ENCODE measurements at regions not wholly inside any gene's neighbourhood (a gene's known extent, or its start where the extent isn't known, plus 50 kb on each side); places are given as distances from the start of the nearest gene placed in this dataset.

GRCh38 chr2:16615687-16616615 lies 49.7 kb downstream of the CYRIA start:
- DNase-seq = no peak

GRCh38 chr2:16615246-16615645 lies 50.4 kb downstream of the CYRIA start:
- no peak for DNase-seq

- DNase-seq = no peak
Measured at GRCh38 chr2:16614314-16614860, 51.2 kb downstream of the CYRIA start.

- DNase-seq = no peak
Measured at GRCh38 chr2:16613539-16614011, 52.1 kb downstream of the CYRIA start.

GRCh38 chr2:16612490-16612889 lies 53.1 kb downstream of the CYRIA start:
- DNase-seq = no peak

- DNase-seq = no peak
Measured at GRCh38 chr2:16609786-16610185, 55.8 kb downstream of the CYRIA start.

- peak; percentile 96 for DNase-seq
Measured at GRCh38 chr2:16608661-16609643, 56.7 kb downstream of the CYRIA start.

- DNase-seq = no peak
Measured at GRCh38 chr2:16607301-16607700, 58.3 kb downstream of the CYRIA start.

- no peak for DNase-seq
Measured at GRCh38 chr2:16604236-16604635, 61.4 kb downstream of the CYRIA start.

- no peak for DNase-seq
Measured at GRCh38 chr2:16591370-16591933, 74.2 kb downstream of the CYRIA start.

- DNase-seq = no peak
Measured at GRCh38 chr2:16589465-16589864, 76.2 kb downstream of the CYRIA start.

GRCh38 chr2:16588565-16588964 lies 77.1 kb downstream of the CYRIA start:
- no peak for DNase-seq

- DNase-seq = no peak
Measured at GRCh38 chr2:16587601-16588000, 78.0 kb downstream of the CYRIA start.

GRCh38 chr2:16584824-16585540 lies 80.7 kb downstream of the CYRIA start:
- no peak for DNase-seq

GRCh38 chr2:16584084-16584483 lies 81.5 kb downstream of the CYRIA start:
- DNase-seq = no peak

- DNase-seq = no peak
Measured at GRCh38 chr2:16581241-16581640, 84.4 kb downstream of the CYRIA start.

- DNase-seq = no peak
Measured at GRCh38 chr2:16578081-16578480, 87.6 kb downstream of the CYRIA start.

GRCh38 chr2:16570516-16570915 lies 95.1 kb downstream of the CYRIA start:
- DNase-seq = no peak

- DNase-seq = no peak
Measured at GRCh38 chr2:16568998-16569784, 96.4 kb downstream of the CYRIA start.

GRCh38 chr2:16566701-16567100 lies 98.9 kb downstream of the CYRIA start:
- DNase-seq = no peak

- no peak for DNase-seq
Measured at GRCh38 chr2:16565481-16565880, 100.2 kb downstream of the CYRIA start.
